ENCODE measurements at regions not wholly inside any gene's neighbourhood (a gene's known extent, or its start where the extent isn't known, plus 50 kb on each side); places are given as distances from the start of the nearest gene placed in this dataset.

DNA sequence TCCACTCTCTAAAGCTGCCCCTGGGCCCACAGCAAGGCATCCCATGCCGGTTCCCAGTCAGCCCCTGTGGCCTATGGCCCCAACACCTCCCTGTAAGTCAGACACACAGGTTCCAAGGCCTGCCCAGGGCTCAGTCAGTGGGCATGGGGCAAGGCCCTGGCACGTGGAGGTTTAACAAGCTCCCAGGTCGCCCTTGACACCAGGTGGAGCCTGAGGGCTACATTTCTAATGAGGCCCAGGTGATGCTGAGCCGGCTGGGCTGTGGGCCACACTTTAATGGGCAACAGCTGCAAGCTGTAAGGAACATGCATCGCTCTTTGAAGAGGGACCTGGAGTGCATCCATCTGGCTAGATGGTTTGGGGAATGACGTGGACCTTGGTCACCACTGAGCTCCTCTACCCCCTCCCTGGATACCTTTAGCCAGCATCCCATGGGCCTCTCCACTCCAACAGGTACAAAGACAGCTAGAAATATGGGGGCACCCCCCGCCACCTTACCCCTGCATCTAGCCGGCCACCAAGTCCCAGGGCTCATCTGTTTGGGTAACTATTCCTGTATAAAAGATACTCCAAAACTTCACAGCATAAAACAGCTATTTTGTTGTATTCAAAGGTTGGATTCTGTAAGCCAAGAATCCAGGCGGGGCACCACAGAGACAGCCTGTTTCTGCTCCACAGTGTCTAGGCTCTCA is 122.5 kb downstream of the OAT start:
- Histone ChIP-seq H3K79me2 (ENCODE audit: insufficient read depth, low read length) (no peaks in the 10 kb centered on the region), H3K9me2 (ENCODE audit: insufficient read depth) (no peaks in the 10 kb centered on the region), H3K9me3 (ENCODE audit: control insufficient read depth in 1 of 2, insufficient read depth in 1 of 2, low read depth in 1 of 2, low read length in 2 of 2) (peaks cover 9 to 15% of the 10 kb centered on the region in 2 experiments; a peak in 2 of 4 replicates), H3K9ac (ENCODE audit: low read length) (no peak overlapping the region), H3K4me1 (ENCODE audit: control insufficient read depth in 1 of 2, insufficient read depth in 2 of 2, low read length in 2 of 2) (no peaks in the 10 kb centered on the region), H3K27me3 (ENCODE audit: insufficient read depth, low read length) (no peaks in the 10 kb centered on the region), H3K27ac (ENCODE audit: low read depth, low read length) (no peak overlapping the region), H3K4me3 (replicated peaks in 1 of 2; ENCODE audit: low read depth in 1 of 2, low read length in 2 of 2) (no peak overlapping the region), H3K36me3 (ENCODE audit: control insufficient read depth in 1 of 2, insufficient read depth in 2 of 2, low read length in 2 of 2) (no peaks in the 10 kb centered on the region), H3K4me2 (ENCODE audit: low read length) (no peak overlapping the region), H2AFZ (ENCODE audit: low read depth, low read length, poor library complexity, severe bottlenecking) (no peak overlapping the region), H4K20me1 (ENCODE audit: insufficient read depth) (no peaks in the 10 kb centered on the region)
- intact Hi-C loops (cut with micrococcal nuclease), result loop anchor here (1.0 kb wide), 1 partner anchor 93 kb away; no protein-coding TSS in a partner anchor
- ChIA-PET POLR2A (interaction anchor here (1.2 kb wide), 1 partner anchor 93 kb away, joined by 5 read pairs; no protein-coding TSS in a partner anchor), RAD21 (ENCODE audit: low non-redundant PET in 1 of 2, low total read pairs in 2 of 2, uncharacterized antibody in 2 of 2, unreplicated experiment in 2 of 2) (interaction anchor here (0.9 to 1.4 kb wide), 4 partner anchors 58 to 93 kb away, joined by 3 to 7 read pairs (median 4); no protein-coding TSS in a partner anchor), CTCF (interaction anchor here (1.2 to 2.6 kb wide), 3 partner anchors 9 to 302 kb away, joined by 3 to 39 read pairs (median 13); no protein-coding TSS in a partner anchor)
- TF ChIP-seq, protein P1, sequence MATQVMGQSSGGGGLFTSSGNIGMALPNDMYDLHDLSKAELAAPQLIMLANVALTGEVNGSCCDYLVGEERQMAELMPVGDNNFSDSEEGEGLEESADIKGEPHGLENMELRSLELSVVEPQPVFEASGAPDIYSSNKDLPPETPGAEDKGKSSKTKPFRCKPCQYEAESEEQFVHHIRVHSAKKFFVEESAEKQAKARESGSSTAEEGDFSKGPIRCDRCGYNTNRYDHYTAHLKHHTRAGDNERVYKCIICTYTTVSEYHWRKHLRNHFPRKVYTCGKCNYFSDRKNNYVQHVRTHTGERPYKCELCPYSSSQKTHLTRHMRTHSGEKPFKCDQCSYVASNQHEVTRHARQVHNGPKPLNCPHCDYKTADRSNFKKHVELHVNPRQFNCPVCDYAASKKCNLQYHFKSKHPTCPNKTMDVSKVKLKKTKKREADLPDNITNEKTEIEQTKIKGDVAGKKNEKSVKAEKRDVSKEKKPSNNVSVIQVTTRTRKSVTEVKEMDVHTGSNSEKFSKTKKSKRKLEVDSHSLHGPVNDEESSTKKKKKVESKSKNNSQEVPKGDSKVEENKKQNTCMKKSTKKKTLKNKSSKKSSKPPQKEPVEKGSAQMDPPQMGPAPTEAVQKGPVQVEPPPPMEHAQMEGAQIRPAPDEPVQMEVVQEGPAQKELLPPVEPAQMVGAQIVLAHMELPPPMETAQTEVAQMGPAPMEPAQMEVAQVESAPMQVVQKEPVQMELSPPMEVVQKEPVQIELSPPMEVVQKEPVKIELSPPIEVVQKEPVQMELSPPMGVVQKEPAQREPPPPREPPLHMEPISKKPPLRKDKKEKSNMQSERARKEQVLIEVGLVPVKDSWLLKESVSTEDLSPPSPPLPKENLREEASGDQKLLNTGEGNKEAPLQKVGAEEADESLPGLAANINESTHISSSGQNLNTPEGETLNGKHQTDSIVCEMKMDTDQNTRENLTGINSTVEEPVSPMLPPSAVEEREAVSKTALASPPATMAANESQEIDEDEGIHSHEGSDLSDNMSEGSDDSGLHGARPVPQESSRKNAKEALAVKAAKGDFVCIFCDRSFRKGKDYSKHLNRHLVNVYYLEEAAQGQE (IDR thresholded peaks at IDR 0.05; ENCODE audit: low read depth), result no peak
- TF ChIP-seq ZFX (IDR thresholded peaks at IDR 0.05) (no peak), RAD21 (IDR thresholded peaks at IDR 0.05; ENCODE audit: low read depth) (peak; percentile 62), POLR2AphosphoS5 (IDR thresholded peaks at IDR 0.05; ENCODE audit: low read depth, low read length) (no peak)
- TF ChIP-seq, protein P2, sequence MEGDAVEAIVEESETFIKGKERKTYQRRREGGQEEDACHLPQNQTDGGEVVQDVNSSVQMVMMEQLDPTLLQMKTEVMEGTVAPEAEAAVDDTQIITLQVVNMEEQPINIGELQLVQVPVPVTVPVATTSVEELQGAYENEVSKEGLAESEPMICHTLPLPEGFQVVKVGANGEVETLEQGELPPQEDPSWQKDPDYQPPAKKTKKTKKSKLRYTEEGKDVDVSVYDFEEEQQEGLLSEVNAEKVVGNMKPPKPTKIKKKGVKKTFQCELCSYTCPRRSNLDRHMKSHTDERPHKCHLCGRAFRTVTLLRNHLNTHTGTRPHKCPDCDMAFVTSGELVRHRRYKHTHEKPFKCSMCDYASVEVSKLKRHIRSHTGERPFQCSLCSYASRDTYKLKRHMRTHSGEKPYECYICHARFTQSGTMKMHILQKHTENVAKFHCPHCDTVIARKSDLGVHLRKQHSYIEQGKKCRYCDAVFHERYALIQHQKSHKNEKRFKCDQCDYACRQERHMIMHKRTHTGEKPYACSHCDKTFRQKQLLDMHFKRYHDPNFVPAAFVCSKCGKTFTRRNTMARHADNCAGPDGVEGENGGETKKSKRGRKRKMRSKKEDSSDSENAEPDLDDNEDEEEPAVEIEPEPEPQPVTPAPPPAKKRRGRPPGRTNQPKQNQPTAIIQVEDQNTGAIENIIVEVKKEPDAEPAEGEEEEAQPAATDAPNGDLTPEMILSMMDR (IDR thresholded peaks at IDR 0.05 in 2 of 3, conservative IDR thresholded peaks at IDR 0.05 in 1 of 3; ENCODE audit: borderline replicate concordance in 1 of 3, insufficient read depth in 1 of 3, low read depth in 2 of 3, low read length in 2 of 3), result peak in 2 of 3 experiments; percentile 20 to 41; a peak in 3 of 6 replicates
- peak; percentile 59 for ATAC-seq
- no TSS peak for BruUV-seq (replicated peaks)
- DNase-seq (ENCODE audit: low read depth, low spot score), result no peak
